Left colon (tissue), 2 donors: ENCODE measurements at regions not wholly inside any gene's neighbourhood (a gene's known extent, or its start where the extent isn't known, plus 50 kb on each side); places are given as distances from the start of the nearest gene placed in this dataset.
A peak's percentile ranks its signal among the peaks of the same experiment; 100 is the strongest.

Experiments used
- ATAC-seq: fragments of 200-7000 bp; cut with Tn5 transposase; one replicate; pipeline ENCODE4 v1.9.1; 2020; ENCODE audit warnings: mild to moderate bottlenecking, moderate library complexity
- DNase-seq, 2 donors: peaks; one replicate each; pipeline ENCODE4 v3.0.0-alpha.2; 2020
- intact Hi-C, 2 donors: fragments of 100-400 bp; cut with DNase I in 1 of 2; cut with micrococcal nuclease in 1 of 2; formaldehyde crosslinking; loops; one replicate each; pipeline versions ENCODE4 v1.11.2 to v1.14.0; 2022; cut with DNase I, micrococcal nuclease
- donor health status: DM: no; HTN: no; CAD: no.
- donor health status: DM: yes; HTN: yes; CAD: no.

- intact Hi-C loops: loop anchor here in 1 of 2 donors (10.0 kb wide), 1 partner anchor 201 kb away; no protein-coding TSS in a partner anchor
- DNase-seq: peak; percentile 63 to 76
- ATAC-seq: peak; percentile 93
Measured at GRCh38 chr15:29925227-29926082, 103.2 kb upstream of the TJP1 start.

DNA sequence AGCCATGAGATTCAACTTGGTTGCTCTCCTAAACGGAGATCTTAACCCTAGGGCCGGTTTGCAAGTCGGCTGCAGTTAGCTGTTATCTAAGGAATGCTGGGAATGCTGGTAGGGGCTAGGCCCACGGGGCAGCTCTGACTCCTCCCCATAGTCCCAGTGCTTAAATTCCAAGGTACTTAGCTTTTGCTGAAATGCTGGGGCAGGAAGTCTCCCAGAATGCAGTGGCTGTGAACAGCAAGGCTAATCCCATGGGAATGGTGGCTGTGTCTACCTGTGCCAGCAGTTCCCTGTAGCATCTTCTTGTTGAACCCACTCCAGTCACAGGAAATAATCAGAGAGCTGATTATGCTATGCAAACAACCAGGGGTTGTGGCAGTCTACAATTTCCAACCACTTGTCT, 102.5 kb upstream of the TJP1 start:
- ATAC-seq (peak; percentile 33), DNase-seq (no peak)
- intact Hi-C loops: loop anchor here in 1 of 2 donors (10.0 kb wide), 1 partner anchor 200 kb away; no protein-coding TSS in a partner anchor

DNA sequence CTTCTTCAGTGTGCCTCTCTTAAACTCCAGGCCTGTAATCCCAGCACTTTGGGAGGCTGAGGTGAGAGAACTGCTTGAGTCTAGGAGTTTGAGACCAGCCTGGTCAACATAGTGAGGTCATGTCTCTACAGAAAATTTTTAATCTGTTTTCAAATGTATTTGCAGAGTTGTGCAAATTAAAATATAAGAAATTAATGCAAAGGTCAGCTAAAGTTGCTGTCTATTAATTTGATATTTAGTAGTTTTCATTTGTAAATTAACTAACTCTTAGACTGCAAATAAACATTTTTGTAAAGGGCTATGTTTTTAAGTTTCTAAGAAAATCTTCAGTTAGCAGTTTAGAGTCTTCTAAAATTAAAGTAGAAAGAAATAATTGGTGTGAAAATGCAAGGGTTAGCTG, 99.9 kb upstream of the TJP1 start:
- intact Hi-C loops: loop anchor here in 1 of 2 donors (10.0 kb wide), 1 partner anchor 197 kb away; no protein-coding TSS in a partner anchor
- ATAC-seq: no peak

GRCh38 chr15:29921130-29921601, 98.9 kb upstream of the TJP1 start:
- DNase-seq (no peak), ATAC-seq (no peak)
- intact Hi-C loops: loop anchor here in 1 of 2 donors (10.0 kb wide), 1 partner anchor 196 kb away; no protein-coding TSS in a partner anchor

More for the DNA sequence above, 99.9 kb upstream of the TJP1 start:
- no peak for DNase-seq

GRCh38 chr15:29920515-29920914, 98.2 kb upstream of the TJP1 start:
- DNase-seq (no peak), ATAC-seq (no peak)
- intact Hi-C loops: loop anchor here in 1 of 2 donors (10.0 kb wide), 1 partner anchor 196 kb away; no protein-coding TSS in a partner anchor

DNA sequence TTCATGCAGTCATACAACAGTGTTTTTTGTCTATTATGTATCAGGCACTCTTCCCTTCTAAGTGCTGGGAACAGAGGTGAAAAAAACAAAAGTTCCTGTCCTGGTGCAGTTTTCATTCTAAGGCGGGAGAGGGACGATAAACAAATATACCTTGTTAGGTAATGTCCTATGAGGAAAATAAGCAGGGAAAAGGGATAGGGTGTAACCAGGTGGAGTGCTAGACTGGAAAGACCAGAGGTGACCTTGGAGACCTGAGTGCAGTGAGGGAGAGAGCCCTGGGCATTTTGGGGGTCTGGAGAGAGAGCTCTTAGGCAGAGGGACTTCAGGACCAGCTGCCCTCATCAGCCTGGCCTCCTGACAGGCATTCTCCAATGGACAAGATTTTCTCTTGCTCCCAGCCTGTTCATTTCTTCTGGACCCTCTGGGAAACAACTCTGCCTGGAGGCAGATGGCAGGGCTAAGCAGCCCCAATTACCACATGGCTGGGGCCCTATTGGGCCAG, 97.2 kb upstream of the TJP1 start:
- ATAC-seq (peak; percentile 87), DNase-seq (no peak)
- intact Hi-C loops: no loop called here

GRCh38 chr15:29917600-29918597, 95.6 kb upstream of the TJP1 start:
- ATAC-seq (no peak), DNase-seq (no peak)
- intact Hi-C loops: no loop called here

- DNase-seq (no peak), ATAC-seq (no peak)
- intact Hi-C loops: no loop called here
Measured at GRCh38 chr15:29914511-29914926, 92.3 kb upstream of the TJP1 start.

DNA sequence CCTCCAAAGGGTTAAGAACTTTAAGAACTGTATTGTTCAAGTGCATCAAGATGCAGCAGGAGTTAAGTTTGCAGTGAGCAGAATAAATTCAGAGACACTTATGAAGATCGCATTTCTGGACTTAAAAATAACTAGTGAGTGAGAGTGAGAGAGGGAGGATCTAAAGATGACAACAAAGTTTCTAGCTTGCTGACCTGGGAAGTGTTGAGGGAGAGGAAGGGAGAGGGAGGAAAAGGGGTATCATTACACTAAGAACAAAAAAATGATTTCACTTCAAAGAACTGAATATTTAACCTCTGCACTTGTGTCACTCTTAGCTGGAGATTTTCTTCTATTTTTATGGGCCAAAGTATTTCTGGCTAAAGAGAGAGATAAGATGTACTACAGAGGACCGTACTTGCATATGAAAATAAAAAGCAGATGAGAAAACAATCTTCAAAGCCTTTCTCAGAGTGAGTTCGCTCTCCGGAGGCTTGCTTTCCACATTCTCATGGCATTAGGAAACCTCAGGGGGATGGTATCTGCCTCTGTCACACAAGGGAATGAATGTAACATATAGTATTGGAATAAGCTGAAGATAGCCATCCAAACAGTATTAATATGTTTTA, 91.4 kb upstream of the TJP1 start:
- intact Hi-C loops: no loop called here
- ATAC-seq: no peak
- DNase-seq: no peak

DNA sequence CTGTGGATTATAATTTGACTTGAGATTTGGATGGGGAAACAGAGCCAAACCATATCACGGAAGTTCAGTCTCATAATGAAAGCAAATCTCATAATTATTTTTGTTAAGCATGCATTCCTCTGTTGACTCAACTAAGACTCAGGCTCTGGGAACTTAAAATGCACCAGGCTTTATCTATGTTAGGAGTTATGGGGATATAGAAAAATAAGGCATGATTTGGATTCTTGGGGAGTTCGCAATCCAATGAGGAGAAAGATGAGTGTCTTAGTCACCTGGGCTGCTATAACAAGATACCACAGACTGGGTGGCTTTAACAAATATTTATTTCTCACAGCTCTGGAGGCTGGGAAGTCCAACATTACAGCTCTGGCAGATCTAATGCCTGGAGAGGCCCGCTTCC, 89.4 kb upstream of the TJP1 start:
- DNase-seq: no peak
- ATAC-seq: no peak
- intact Hi-C loops: no loop called here

DNA sequence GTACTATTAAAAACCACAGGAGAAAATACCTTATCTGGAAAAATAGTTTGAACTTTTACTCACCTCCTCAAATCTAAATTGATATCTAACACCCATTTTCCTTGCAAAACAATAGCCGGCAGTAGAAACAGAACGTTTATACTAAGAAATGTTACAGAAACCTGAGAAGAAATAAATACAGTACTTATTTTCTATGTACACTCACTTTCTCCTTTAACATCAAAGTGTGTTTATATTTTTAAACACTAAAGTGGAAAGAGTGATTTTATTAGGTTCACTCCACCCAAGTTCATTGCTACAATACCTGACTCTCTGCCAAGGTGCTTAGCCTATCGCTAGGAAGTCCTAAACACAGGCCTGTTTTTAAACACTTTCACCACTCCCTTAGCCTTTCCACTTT, 87.8 kb upstream of the TJP1 start:
- peak; percentile 98 for ATAC-seq
- DNase-seq: no peak
- intact Hi-C loops: no loop called here

DNA sequence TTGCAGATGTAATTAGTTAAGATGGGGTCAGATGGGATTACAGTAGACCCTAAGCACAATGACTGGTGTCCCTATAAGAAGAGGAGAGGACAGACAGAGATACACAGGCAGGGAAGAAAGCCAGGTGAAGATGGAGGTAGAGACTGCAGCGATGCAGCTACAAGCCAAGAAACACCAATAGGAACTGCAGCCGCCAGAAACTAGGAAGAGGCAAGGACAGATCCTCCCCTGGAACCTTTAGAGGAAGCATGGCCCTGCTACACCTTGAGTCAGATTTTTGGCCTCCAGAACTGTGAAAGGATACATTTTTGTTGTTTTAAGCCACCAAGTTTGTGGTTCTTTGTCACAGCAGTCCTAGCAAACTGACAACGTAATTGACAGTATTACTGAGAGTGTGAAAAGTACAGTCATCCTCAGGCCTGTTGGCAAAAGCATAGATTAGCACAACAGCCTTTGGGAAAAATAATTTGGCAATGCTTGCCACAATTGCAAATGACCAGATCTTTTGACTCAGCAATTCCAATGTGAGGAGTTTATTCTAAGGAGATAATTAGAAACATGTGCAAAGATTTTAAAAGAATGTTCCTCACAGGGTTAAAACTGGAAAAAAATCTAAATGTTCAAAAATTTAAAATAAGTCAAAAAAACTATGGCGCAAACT, 82.6 kb upstream of the TJP1 start:
- DNase-seq: no peak
- ATAC-seq: no peak
- intact Hi-C loops: no loop called here

- DNase-seq (no peak), ATAC-seq (no peak)
- intact Hi-C loops: no loop called here
Measured at GRCh38 chr15:29903785-29904464, 81.7 kb upstream of the TJP1 start.

- intact Hi-C loops: no loop called here
- no peak for ATAC-seq
- no peak for DNase-seq
Measured at GRCh38 chr15:29903028-29903427, 80.8 kb upstream of the TJP1 start.

GRCh38 chr15:29900237-29901189, 78.2 kb upstream of the TJP1 start:
- ATAC-seq (no peak), DNase-seq (no peak)
- intact Hi-C loops: no loop called here

DNA sequence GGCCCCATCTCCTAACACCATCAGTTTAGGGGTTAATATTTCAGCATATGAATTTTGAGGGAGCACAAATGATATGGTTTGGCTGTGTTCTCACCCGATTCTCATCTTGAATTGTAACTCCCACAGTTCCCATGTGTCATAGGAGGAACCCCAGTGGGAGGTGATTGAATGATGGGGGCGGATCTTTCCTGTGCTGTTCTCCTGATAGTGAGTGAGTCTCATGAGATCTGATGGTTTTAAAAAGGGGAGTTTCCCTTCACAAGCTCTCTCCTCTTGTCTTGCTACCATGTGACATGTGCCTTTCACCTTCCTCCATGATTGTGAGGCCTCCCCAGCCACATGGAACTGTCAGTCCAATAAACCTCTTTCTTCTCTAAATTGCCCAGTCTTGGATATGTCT, 73.8 kb upstream of the TJP1 start:
- DNase-seq: no peak
- intact Hi-C loops: no loop called here
- no peak for ATAC-seq

DNA sequence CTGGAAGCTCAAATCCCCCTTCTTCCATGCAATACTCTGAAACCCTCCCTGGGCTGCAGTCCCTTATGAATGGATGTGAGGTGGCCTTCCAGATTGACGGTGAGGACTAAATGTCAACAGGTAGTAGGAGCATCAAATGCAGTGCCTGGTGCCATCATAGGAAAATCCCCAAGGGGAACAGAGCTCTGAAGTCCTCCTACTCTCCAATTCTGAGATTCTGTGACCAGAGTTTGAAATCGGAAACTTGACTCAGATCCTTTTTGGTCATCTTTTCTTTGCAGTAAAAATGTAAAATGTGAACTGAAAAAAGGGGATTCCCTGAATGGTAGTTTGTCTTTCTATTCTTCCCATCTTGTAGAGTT, 68.8 kb upstream of the TJP1 start:
- ATAC-seq (no peak), DNase-seq (no peak)
- intact Hi-C loops: no loop called here
